Breast epithelium (tissue), 3 donors: ENCODE measurements at regions not wholly inside any gene's neighbourhood (a gene's known extent, or its start where the extent isn't known, plus 50 kb on each side); places are given as distances from the start of the nearest gene placed in this dataset.

ENCODE experiments used
- POLR2A ChIP-seq: fragments of 450-650 bp; IDR thresholded peaks from one replicate; pipeline ENCODE4 v1.6.1; 2016; ENCODE audit warnings: antibody characterized with exemption, mild to moderate bottlenecking, moderate library complexity
- POLR2AphosphoS5 ChIP-seq, 3 donors: sonication (generic); formaldehyde crosslinking; IDR thresholded peaks; one replicate each; pipeline ENCODE4 v1.6.1; 2017; ENCODE audit warnings: antibody characterized with exemption in 3 of 3
- TF ChIP-seq, protein P1 (sequence below), 3 donors: fragments of 450-650 bp; IDR thresholded peaks; one replicate each; pipeline ENCODE4 v1.5.1; 2016 to 2017; ENCODE audit warnings: antibody characterized with exemption in 3 of 3, mild to moderate bottlenecking in 3 of 3, moderate library complexity in 3 of 3

DNA sequence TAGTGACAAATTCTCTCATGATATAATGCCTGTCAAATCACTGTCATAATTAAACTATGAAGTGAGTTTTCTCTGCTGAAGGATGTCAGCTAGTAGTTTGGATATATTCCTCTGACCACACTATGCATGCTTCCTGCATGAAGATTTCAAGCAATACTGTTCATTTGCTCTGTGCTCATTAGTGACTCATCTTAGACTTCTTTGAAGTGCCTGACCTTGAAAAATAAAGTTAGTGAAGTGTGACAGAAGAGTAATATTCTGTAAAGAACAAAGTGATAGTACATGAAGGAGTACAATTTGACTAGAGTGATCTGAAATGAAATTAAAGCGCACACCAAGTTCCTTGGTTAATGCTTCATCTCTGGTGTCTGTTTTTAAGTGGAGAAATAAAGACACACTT, 629.5 kb upstream of the ANO3 start:
- TF ChIP-seq, protein P1, sequence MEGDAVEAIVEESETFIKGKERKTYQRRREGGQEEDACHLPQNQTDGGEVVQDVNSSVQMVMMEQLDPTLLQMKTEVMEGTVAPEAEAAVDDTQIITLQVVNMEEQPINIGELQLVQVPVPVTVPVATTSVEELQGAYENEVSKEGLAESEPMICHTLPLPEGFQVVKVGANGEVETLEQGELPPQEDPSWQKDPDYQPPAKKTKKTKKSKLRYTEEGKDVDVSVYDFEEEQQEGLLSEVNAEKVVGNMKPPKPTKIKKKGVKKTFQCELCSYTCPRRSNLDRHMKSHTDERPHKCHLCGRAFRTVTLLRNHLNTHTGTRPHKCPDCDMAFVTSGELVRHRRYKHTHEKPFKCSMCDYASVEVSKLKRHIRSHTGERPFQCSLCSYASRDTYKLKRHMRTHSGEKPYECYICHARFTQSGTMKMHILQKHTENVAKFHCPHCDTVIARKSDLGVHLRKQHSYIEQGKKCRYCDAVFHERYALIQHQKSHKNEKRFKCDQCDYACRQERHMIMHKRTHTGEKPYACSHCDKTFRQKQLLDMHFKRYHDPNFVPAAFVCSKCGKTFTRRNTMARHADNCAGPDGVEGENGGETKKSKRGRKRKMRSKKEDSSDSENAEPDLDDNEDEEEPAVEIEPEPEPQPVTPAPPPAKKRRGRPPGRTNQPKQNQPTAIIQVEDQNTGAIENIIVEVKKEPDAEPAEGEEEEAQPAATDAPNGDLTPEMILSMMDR (IDR thresholded peaks at IDR 0.05) = no peak
- no peak for TF ChIP-seq POLR2A
- no peak for TF ChIP-seq POLR2AphosphoS5 (IDR thresholded peaks at IDR 0.05)
